ENCODE measurements at regions not wholly inside any gene's neighbourhood (a gene's known extent, or its start where the extent isn't known, plus 50 kb on each side); places are given as distances from the start of the nearest gene placed in this dataset.

DNA sequence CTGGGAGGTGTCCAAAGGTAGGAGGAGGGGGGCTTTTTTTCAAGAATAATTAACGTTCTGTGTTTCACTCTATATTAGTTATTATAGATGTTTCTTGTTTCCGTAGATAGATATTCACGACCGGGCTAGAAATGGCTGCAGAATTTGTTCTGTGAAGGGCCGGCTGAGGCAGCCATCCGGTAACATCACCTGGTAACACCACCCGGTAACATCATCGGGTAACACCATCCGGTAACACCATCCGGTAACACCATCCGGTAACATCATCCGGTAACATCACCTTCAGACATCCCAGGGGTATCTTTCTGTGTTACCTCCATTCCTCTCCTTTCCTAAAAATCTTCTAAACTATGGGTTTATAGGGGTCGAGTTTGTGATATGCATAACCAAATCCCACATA, 1336.7 kb upstream of the TMEM132C start (continued):
- TF ChIP-seq, protein P1, sequence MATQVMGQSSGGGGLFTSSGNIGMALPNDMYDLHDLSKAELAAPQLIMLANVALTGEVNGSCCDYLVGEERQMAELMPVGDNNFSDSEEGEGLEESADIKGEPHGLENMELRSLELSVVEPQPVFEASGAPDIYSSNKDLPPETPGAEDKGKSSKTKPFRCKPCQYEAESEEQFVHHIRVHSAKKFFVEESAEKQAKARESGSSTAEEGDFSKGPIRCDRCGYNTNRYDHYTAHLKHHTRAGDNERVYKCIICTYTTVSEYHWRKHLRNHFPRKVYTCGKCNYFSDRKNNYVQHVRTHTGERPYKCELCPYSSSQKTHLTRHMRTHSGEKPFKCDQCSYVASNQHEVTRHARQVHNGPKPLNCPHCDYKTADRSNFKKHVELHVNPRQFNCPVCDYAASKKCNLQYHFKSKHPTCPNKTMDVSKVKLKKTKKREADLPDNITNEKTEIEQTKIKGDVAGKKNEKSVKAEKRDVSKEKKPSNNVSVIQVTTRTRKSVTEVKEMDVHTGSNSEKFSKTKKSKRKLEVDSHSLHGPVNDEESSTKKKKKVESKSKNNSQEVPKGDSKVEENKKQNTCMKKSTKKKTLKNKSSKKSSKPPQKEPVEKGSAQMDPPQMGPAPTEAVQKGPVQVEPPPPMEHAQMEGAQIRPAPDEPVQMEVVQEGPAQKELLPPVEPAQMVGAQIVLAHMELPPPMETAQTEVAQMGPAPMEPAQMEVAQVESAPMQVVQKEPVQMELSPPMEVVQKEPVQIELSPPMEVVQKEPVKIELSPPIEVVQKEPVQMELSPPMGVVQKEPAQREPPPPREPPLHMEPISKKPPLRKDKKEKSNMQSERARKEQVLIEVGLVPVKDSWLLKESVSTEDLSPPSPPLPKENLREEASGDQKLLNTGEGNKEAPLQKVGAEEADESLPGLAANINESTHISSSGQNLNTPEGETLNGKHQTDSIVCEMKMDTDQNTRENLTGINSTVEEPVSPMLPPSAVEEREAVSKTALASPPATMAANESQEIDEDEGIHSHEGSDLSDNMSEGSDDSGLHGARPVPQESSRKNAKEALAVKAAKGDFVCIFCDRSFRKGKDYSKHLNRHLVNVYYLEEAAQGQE (IDR thresholded peaks at IDR 0.05; ENCODE audit: low read depth, low read length): no peak

DNA sequence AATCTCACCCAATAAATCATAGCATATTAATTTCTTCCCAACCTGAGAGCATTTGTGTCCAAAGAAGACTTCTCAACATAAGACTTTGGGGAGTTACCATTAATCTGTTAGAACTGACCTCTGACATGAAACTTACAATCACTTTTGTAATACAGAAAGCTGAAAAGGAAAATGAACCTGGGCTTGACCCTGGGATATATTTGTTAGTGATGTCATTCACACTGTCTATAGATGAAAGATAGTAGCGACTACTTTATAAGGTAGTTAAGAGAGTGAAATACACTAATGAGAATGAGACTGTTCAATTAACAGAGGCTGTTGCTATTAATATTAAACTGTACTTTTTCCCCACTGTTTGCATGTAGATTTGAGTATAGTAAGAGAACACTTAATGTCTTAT, 1334.8 kb upstream of the TMEM132C start:
- Histone ChIP-seq H2AFZ (ENCODE audit: control insufficient read depth, low read depth, low read length) (no peak overlapping the region), H3K4me1 (ENCODE audit: control insufficient read depth, insufficient read depth, low read length) (no peaks in the 10 kb centered on the region), H3K27ac (ENCODE audit: control insufficient read depth, insufficient read depth) (no peak overlapping the region), H3K4me2 (ENCODE audit: control insufficient read depth, insufficient read depth) (no peak overlapping the region), H4K20me1 (ENCODE audit: control insufficient read depth, insufficient read depth) (no peaks in the 10 kb centered on the region), H3K9me3 (replicated peaks; ENCODE audit: control insufficient read depth, insufficient read depth, low read length) (no peaks in the 10 kb centered on the region), H3K4me3 (no peak overlapping the region), H3K36me3 (ENCODE audit: control insufficient read depth in 2 of 2, insufficient read depth in 2 of 2, low read length in 1 of 2) (no peaks in the 10 kb centered on the region), H3K27me3 (replicated peaks in 1 of 2; ENCODE audit: control insufficient read depth in 2 of 2, insufficient read depth in 2 of 2, low read length in 1 of 2) (no peaks in the 10 kb centered on the region), H3K79me2 (ENCODE audit: control insufficient read depth, insufficient read depth, low read length) (no peaks in the 10 kb centered on the region), H3K9ac (ENCODE audit: control insufficient read depth, insufficient read depth, low read length) (no peak overlapping the region)
- in situ Hi-C loops (cut with MboI): no loop called here
- FAIRE-seq: no peak
- WGBS (ENCODE audit: insufficient coverage, insufficient replicate concordance, low lambda C conversion rate, missing lambda C conversion rate): 41% methylated on average over 1 of the region's 1 CpG
- no peak for DNase-seq (ENCODE audit: low read depth, low spot score)
- ChIA-PET CTCF (no interaction called here), SMC1A (ENCODE audit: uncharacterized antibody, unreplicated experiment) (no interaction called here), RAD21 (ENCODE audit: unreplicated experiment) (no interaction called here), POLR2A (no interaction called here)
- ATAC-seq: peak; percentile 58
- peak; percentile 63 for TF ChIP-seq NR2F1 (conservative IDR thresholded peaks at IDR 0.05)
- TF ChIP-seq CBFB (IDR thresholded peaks at IDR 0.05; ENCODE audit: low read depth): no peak
- no TSS peak for BruUV-seq (replicated peaks)
- intact Hi-C loops (cut with micrococcal nuclease; ENCODE audit: unreplicated experiment): no loop called here

DNA sequence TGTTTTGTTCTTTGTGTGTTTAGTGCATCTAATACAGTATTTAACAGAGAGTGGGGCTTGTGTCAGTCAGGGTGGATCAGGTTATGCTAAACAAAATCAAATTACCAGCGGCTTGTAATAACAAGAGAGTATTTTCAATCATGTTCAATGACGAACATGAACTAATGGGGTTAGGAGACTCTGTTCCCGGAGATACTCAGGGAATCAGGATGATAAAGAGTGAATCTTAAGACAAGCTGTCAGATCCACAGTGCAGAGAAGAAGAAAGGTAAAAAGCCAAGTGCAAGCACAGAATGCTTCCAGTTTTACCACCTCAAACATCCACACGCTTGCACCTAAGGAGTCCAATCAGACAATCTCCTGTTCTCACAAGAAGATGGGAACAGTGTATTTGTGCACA, 1331.5 kb upstream of the TMEM132C start:
- DNase-seq (ENCODE audit: low read depth, low spot score) (no peak), ATAC-seq (no peak), FAIRE-seq (no peak)
- Histone ChIP-seq H3K4me2 (ENCODE audit: control insufficient read depth, insufficient read depth) (no peak overlapping the region), H3K27ac (ENCODE audit: control insufficient read depth, insufficient read depth) (no peak overlapping the region), H3K9me3 (replicated peaks; ENCODE audit: control insufficient read depth, insufficient read depth, low read length) (no peaks in the 10 kb centered on the region), H3K4me1 (ENCODE audit: control insufficient read depth, insufficient read depth, low read length) (no peaks in the 10 kb centered on the region), H3K79me2 (ENCODE audit: control insufficient read depth, insufficient read depth, low read length) (no peaks in the 10 kb centered on the region), H3K4me3 (no peak overlapping the region), H3K27me3 (replicated peaks in 1 of 2; ENCODE audit: control insufficient read depth in 2 of 2, insufficient read depth in 2 of 2, low read length in 1 of 2) (no peaks in the 10 kb centered on the region), H2AFZ (ENCODE audit: control insufficient read depth, low read depth, low read length) (no peak overlapping the region), H4K20me1 (ENCODE audit: control insufficient read depth, insufficient read depth) (no peaks in the 10 kb centered on the region), H3K9ac (ENCODE audit: control insufficient read depth, insufficient read depth, low read length) (no peak overlapping the region), H3K36me3 (ENCODE audit: control insufficient read depth in 2 of 2, insufficient read depth in 2 of 2, low read length in 1 of 2) (no peaks in the 10 kb centered on the region)
- 40% methylated on average over 4 of the region's 4 CpGs for WGBS (ENCODE audit: insufficient coverage, insufficient replicate concordance, low lambda C conversion rate, missing lambda C conversion rate)
- ChIA-PET CTCF (no interaction called here), SMC1A (ENCODE audit: uncharacterized antibody, unreplicated experiment) (no interaction called here), POLR2A (no interaction called here), RAD21 (ENCODE audit: unreplicated experiment) (no interaction called here)
- in situ Hi-C loops (cut with MboI) (no loop called here), intact Hi-C loops (cut with micrococcal nuclease; ENCODE audit: unreplicated experiment) (no loop called here)
- no TSS peak for BruUV-seq (replicated peaks)
- TF ChIP-seq NKRF (conservative IDR thresholded peaks at IDR 0.05) (no peak), GABPA (IDR thresholded peaks at IDR 0.05; ENCODE audit: low read depth) (no peak), EGR1 (IDR thresholded peaks at IDR 0.05; ENCODE audit: borderline replicate concordance in 1 of 2, low read depth in 2 of 2, low read length in 2 of 2) (no peak), HSF1 (IDR thresholded peaks at IDR 0.05; ENCODE audit: low read depth, low read length) (no peak), ZBED1 (IDR thresholded peaks at IDR 0.05; ENCODE audit: borderline replicate concordance) (no peak)
- TF ChIP-seq, protein P2, sequence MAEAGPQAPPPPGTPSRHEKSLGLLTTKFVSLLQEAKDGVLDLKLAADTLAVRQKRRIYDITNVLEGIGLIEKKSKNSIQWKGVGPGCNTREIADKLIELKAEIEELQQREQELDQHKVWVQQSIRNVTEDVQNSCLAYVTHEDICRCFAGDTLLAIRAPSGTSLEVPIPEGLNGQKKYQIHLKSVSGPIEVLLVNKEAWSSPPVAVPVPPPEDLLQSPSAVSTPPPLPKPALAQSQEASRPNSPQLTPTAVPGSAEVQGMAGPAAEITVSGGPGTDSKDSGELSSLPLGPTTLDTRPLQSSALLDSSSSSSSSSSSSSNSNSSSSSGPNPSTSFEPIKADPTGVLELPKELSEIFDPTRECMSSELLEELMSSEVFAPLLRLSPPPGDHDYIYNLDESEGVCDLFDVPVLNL (IDR thresholded peaks at IDR 0.05; ENCODE audit: low read depth, low read length): no peak
